ENCODE measurements at regions not wholly inside any gene's neighbourhood (a gene's known extent, or its start where the extent isn't known, plus 50 kb on each side); places are given as distances from the start of the nearest gene placed in this dataset.

DNA sequence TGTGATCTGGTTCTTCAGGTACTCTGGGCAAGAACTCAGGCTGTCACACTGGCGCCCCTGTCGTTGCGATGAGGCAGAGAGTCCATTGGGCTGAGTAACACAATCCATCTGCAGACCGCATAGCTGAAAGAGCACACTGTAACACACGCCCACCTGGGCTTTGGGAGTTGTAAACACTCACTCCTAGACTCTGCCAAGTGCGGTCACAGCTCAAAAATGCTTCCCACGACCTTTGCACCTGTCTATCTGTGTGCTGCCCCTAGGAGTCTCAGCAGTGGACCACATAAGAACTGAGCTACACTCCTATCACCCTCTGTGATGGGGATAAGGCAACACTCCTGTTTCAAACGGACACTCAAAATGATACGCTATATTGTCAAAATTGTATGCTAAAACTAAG, 2028.3 kb downstream of the PCDH7 start:
- no peaks in the 10 kb centered on the region for H3K27me3 ChIP-seq (ENCODE audit: control insufficient read depth, insufficient read depth, low read length)
- H3K4me1 ChIP-seq (ENCODE audit: control insufficient read depth in 2 of 3, insufficient read depth in 2 of 3, low read depth in 1 of 3, low read length in 3 of 3) = peaks cover 0 to 8% (median 0%) of the 10 kb centered on the region in 3 donors
- intact Hi-C loops (cut with DNase I) = no loop called here
- FAIRE-seq (no peak), DNase-seq (peak in 3 of 5 donors; percentile 6 to 30 (median 17))
- no peaks in the 10 kb centered on the region for H3K36me3 ChIP-seq (ENCODE audit: control insufficient read depth in 2 of 3, insufficient read depth in 3 of 3, low read length in 3 of 3)
- no peak overlapping the region for H3K9ac ChIP-seq (ENCODE audit: low read length in 3 of 3)
- no peaks in the 10 kb centered on the region for H3K9me3 ChIP-seq (ENCODE audit: control insufficient read depth in 2 of 3, insufficient read depth in 1 of 3, low read length in 3 of 3)
- TF ChIP-seq, protein P1, sequence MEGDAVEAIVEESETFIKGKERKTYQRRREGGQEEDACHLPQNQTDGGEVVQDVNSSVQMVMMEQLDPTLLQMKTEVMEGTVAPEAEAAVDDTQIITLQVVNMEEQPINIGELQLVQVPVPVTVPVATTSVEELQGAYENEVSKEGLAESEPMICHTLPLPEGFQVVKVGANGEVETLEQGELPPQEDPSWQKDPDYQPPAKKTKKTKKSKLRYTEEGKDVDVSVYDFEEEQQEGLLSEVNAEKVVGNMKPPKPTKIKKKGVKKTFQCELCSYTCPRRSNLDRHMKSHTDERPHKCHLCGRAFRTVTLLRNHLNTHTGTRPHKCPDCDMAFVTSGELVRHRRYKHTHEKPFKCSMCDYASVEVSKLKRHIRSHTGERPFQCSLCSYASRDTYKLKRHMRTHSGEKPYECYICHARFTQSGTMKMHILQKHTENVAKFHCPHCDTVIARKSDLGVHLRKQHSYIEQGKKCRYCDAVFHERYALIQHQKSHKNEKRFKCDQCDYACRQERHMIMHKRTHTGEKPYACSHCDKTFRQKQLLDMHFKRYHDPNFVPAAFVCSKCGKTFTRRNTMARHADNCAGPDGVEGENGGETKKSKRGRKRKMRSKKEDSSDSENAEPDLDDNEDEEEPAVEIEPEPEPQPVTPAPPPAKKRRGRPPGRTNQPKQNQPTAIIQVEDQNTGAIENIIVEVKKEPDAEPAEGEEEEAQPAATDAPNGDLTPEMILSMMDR (IDR thresholded peaks at IDR 0.05; ENCODE audit: borderline replicate concordance, extremely low read depth, insufficient read depth) = no peak
- no peak overlapping the region for H3K27ac ChIP-seq (ENCODE audit: low read depth in 2 of 2, low read length in 2 of 2)
- no peak overlapping the region for H3K4me3 ChIP-seq (ENCODE audit: low read length in 3 of 3)

DNA sequence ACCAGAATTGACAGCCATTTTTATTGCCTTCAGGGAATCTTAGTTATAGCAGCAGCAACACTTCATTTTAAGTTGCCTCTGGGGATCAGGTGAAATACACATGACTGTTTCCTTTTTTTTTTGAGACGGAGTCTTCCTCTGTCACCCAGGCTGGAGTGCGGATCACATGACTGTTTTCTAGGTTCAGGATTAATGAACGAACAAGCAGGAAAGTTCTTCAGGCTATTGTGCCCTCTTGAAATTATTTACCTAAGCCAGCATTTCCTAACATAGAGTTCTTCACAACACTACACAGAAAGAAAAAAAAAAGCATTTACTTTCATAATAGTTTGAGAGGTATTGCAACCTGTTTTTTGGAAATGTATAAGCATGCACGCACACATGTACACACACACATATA, 2032.8 kb downstream of the PCDH7 start:
- H3K27me3 ChIP-seq (ENCODE audit: control insufficient read depth, insufficient read depth, low read length) = no peaks in the 10 kb centered on the region
- H3K4me3 ChIP-seq (ENCODE audit: low read length in 3 of 3) = no peak overlapping the region
- peaks cover 0 to 8% (median 0%) of the 10 kb centered on the region in 3 donors for H3K4me1 ChIP-seq (ENCODE audit: control insufficient read depth in 2 of 3, insufficient read depth in 2 of 3, low read depth in 1 of 3, low read length in 3 of 3)
- TF ChIP-seq, protein P1 (IDR thresholded peaks at IDR 0.05; ENCODE audit: borderline replicate concordance, extremely low read depth, insufficient read depth) = no peak
- H3K27ac ChIP-seq (ENCODE audit: low read depth in 2 of 2, low read length in 2 of 2) = no peak overlapping the region
- H3K9ac ChIP-seq (ENCODE audit: low read length in 3 of 3) = no peak overlapping the region
- DNase-seq (no peak), FAIRE-seq (no peak)
- H3K36me3 ChIP-seq (ENCODE audit: control insufficient read depth in 2 of 3, insufficient read depth in 3 of 3, low read length in 3 of 3) = no peaks in the 10 kb centered on the region
- intact Hi-C loops (cut with DNase I) = no loop called here
- peaks cover 0 to 2% (median 0%) of the 10 kb centered on the region in 3 donors for H3K9me3 ChIP-seq (ENCODE audit: control insufficient read depth in 2 of 3, insufficient read depth in 1 of 3, low read length in 3 of 3)

DNA sequence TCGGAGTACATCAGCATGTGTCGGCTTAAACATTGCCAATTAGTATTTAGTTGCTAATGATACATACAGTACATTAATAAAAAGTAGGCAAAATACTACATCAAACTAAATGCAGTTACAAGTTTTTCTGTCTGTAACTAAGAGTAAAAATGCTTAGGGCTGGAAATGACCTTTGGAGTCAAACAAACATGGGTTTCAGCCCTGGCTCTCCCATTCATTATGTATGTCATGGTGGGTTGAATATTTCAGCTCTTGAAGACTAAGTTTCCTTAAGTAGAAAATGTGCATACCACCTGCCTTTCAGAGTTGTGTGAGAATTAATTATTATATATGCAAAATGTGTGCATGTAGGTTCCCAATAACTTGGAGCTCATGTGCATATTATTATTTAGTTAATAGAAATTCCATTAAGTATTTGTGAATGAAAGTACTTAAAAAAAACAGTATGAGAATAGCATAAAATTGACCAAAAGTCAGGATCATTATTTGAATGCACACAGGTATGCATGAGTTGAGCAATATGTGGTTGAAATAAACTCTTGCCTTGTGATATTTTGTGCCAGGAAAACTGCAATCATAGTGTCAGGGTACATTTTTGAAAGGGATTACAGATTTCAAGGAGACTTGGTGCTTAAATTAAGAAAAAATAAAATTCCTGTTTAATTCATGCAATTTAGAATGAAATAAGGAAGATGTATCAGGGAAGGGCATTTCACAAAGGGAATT, 2048.7 kb downstream of the PCDH7 start:
- DNase-seq = peak in 2 of 5 donors; percentile 6 to 9
- no peak for FAIRE-seq
- no peaks in the 10 kb centered on the region for H3K36me3 ChIP-seq (ENCODE audit: control insufficient read depth in 2 of 3, insufficient read depth in 3 of 3, low read length in 3 of 3)
- H3K9ac ChIP-seq (ENCODE audit: low read length in 3 of 3) = no peak overlapping the region
- H3K27ac ChIP-seq (ENCODE audit: low read depth in 2 of 2, low read length in 2 of 2) = no peak overlapping the region
- H3K27me3 ChIP-seq (ENCODE audit: control insufficient read depth, insufficient read depth, low read length) = no peaks in the 10 kb centered on the region
- no peak overlapping the region for H3K4me3 ChIP-seq (ENCODE audit: low read length in 3 of 3)
- intact Hi-C loops (cut with DNase I) = no loop called here
- H3K9me3 ChIP-seq (ENCODE audit: control insufficient read depth in 2 of 3, insufficient read depth in 1 of 3, low read length in 3 of 3) = no peaks in the 10 kb centered on the region
- no peaks in the 10 kb centered on the region for H3K4me1 ChIP-seq (ENCODE audit: control insufficient read depth in 2 of 3, insufficient read depth in 2 of 3, low read depth in 1 of 3, low read length in 3 of 3)
- TF ChIP-seq, protein P1 (IDR thresholded peaks at IDR 0.05; ENCODE audit: borderline replicate concordance, extremely low read depth, insufficient read depth) = no peak

Measured in kidney (tissue), 13 donors.